GM12878 (cell line): ENCODE measurements at regions not wholly inside any gene's neighbourhood (a gene's known extent, or its start where the extent isn't known, plus 50 kb on each side); places are given as distances from the start of the nearest gene placed in this dataset.

Experiments
- EZH2 ChIP-seq: IDR thresholded peaks from 2 replicates; pipeline ENCODE4 v1.6.1; 2012; ENCODE audit warnings: low read depth, mild to moderate bottlenecking, control low read depth, inconsistent platforms, low read length, borderline replicate concordance; ENCODE audit not compliant: control insufficient read depth
- POLR2A ChIP-seq: IDR thresholded peaks from 2 replicates; pipeline ENCODE4 v1.6.1; 2011; ENCODE audit warnings: low read depth, mild to moderate bottlenecking, low read length
- SPI1 ChIP-seq: IDR thresholded peaks from 2 replicates; pipeline ENCODE4 v1.6.1; 2011; ENCODE audit warnings: low read depth, mild to moderate bottlenecking, low read length, moderate library complexity, borderline replicate concordance; ENCODE audit not compliant: insufficient read depth
- TF ChIP-seq, protein P1 (sequence below): fragments of 450-650 bp; IDR thresholded peaks from 2 replicates; pipeline ENCODE4 v1.6.1; 2014; ENCODE audit warnings: mild to moderate bottlenecking
- TF ChIP-seq, protein P2 (sequence below), 3 experiments: IDR thresholded peaks in 2 of 3; conservative IDR thresholded peaks in 1 of 3; 2 replicates each; pipeline ENCODE4 v1.5.1; 2011; ENCODE audit warnings: low read depth in 3 of 3, low read length in 3 of 3, mild to moderate bottlenecking in 3 of 3, control low read depth in 2 of 3, moderate library complexity in 2 of 3, inconsistent platforms in 1 of 3, mixed read lengths in 1 of 3; ENCODE audit not compliant: control insufficient read depth in 2 of 3, insufficient read depth in 1 of 3; ENCODE audit errors: extremely low read depth in 1 of 3

DNA sequence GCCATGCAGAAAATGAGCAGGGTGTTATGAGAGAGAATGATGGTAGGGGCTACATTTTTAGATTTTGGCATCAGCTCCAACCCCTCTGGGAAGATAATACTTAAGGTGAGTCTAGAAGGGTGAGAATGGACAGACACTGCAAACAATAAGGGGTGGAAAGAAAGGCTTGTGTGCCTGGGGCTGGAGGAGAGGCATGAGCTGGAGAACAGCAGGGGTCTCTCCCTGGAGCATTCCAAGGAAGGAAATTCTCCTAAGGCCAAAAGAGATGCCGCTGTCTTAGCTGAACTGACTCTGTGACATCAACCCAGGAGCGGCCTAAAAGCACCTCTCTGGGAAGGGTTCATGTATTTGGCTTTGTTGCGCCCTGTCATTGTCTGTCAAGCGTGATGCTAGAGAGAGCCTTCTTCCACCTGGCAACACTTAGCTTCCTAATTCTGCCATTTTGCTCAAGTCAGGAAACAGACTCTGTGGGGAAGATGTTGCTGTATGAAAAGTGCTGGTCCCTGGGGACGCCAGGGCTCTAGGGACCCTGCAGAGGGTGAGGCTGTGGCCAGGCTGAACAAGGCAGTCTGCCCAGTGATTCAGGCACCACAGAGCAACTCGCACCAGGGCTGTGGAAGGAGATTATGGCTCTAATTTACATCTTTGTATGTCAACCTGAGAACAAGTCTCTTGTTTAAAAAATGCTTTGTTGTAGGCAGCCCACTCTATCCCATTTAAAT lies 225.7 kb downstream of the CBLN1 start:
- TF ChIP-seq, protein P1, sequence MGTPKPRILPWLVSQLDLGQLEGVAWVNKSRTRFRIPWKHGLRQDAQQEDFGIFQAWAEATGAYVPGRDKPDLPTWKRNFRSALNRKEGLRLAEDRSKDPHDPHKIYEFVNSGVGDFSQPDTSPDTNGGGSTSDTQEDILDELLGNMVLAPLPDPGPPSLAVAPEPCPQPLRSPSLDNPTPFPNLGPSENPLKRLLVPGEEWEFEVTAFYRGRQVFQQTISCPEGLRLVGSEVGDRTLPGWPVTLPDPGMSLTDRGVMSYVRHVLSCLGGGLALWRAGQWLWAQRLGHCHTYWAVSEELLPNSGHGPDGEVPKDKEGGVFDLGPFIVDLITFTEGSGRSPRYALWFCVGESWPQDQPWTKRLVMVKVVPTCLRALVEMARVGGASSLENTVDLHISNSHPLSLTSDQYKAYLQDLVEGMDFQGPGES, result no peak
- TF ChIP-seq EZH2, result no peak
- TF ChIP-seq POLR2A, result no peak
- TF ChIP-seq, protein P2, sequence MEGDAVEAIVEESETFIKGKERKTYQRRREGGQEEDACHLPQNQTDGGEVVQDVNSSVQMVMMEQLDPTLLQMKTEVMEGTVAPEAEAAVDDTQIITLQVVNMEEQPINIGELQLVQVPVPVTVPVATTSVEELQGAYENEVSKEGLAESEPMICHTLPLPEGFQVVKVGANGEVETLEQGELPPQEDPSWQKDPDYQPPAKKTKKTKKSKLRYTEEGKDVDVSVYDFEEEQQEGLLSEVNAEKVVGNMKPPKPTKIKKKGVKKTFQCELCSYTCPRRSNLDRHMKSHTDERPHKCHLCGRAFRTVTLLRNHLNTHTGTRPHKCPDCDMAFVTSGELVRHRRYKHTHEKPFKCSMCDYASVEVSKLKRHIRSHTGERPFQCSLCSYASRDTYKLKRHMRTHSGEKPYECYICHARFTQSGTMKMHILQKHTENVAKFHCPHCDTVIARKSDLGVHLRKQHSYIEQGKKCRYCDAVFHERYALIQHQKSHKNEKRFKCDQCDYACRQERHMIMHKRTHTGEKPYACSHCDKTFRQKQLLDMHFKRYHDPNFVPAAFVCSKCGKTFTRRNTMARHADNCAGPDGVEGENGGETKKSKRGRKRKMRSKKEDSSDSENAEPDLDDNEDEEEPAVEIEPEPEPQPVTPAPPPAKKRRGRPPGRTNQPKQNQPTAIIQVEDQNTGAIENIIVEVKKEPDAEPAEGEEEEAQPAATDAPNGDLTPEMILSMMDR (IDR thresholded peaks at IDR 0.05 in 2 of 3, conservative IDR thresholded peaks at IDR 0.05 in 1 of 3; ENCODE audit: control insufficient read depth in 2 of 3, extremely low read depth in 1 of 3, insufficient read depth in 1 of 3, low read depth in 3 of 3, low read length in 3 of 3), result no peak
- TF ChIP-seq SPI1, result no peak
